HFFc6 (cell line): ENCODE measurements at regions not wholly inside any gene's neighbourhood (a gene's known extent, or its start where the extent isn't known, plus 50 kb on each side); places are given as distances from the start of the nearest gene placed in this dataset.
"Not testable (repeated sequence)": the region's sequence is repeated elsewhere in the genome, so short reads cannot be mapped to it uniquely, and the experiment has no call there.

Experiments
- DNase-seq: peaks from one replicate; pipeline ENCODE4 v3.0.0-alpha.2; 2018
- H3K27ac Mint-ChIP-seq: 2 replicates; pipeline ENCODE4 v1.8.0; 2020; ENCODE audit warnings: mild to moderate bottlenecking, mixed read lengths
- H3K27me3 Mint-ChIP-seq: 2 replicates; pipeline ENCODE4 v1.8.0; 2021; ENCODE audit warnings: mild to moderate bottlenecking, moderate library complexity, mixed read lengths; ENCODE audit not compliant: insufficient read depth
- H3K36me3 Mint-ChIP-seq: 2 replicates; pipeline ENCODE4 v1.8.0; 2021; ENCODE audit warnings: low read depth, mixed read lengths
- H3K4me1 Mint-ChIP-seq: 2 replicates; pipeline ENCODE4 v1.8.0; 2020; ENCODE audit warnings: low read depth, mixed read lengths
- H3K4me3 Mint-ChIP-seq: 2 replicates; pipeline ENCODE4 v1.8.0; 2020; ENCODE audit warnings: mild to moderate bottlenecking, moderate library complexity, mixed read lengths
- H3K9me3 Mint-ChIP-seq: 2 replicates; pipeline ENCODE4 v1.8.0; 2020; ENCODE audit warnings: mild to moderate bottlenecking, mixed read lengths
- TF ChIP-seq, protein P1 (sequence below): fragments of 200-600 bp; sonication (generic); IDR thresholded peaks from 2 replicates; pipeline ENCODE4 v1.5.0; 2021; ENCODE audit warnings: antibody characterized with exemption, mild to moderate bottlenecking

DNA sequence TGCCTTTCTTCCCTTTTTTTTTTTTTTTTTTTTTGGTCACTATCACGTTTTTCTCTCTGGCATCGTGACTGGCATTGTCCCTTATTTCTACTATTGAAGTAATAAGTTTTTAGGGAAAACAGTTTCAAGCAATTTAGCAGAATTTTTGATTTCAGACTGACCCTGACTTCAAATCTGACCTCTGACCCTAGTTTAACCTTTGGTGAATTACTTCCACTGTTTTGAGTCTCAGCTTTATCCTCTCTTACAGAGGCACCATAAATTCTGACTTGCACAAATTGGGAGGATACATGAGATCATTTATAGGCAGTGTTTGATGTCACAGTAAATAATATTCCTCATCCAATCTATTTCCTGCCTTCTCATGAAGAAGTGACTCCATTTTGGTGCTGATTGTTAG, 187.0 kb downstream of the FASLG start:
- H3K4me1 Mint-ChIP-seq = peaks cover 9% of the 10 kb centered on the region
- no peak for DNase-seq
- no peaks in the 10 kb centered on the region for H3K36me3 Mint-ChIP-seq
- no peak overlapping the region for H3K4me3 Mint-ChIP-seq
- no peaks in the 10 kb centered on the region for H3K9me3 Mint-ChIP-seq
- H3K27ac Mint-ChIP-seq = no peak overlapping the region
- no peaks in the 10 kb centered on the region; the same call in 1 of the 2 replicates for H3K27me3 Mint-ChIP-seq
- TF ChIP-seq, protein P1, sequence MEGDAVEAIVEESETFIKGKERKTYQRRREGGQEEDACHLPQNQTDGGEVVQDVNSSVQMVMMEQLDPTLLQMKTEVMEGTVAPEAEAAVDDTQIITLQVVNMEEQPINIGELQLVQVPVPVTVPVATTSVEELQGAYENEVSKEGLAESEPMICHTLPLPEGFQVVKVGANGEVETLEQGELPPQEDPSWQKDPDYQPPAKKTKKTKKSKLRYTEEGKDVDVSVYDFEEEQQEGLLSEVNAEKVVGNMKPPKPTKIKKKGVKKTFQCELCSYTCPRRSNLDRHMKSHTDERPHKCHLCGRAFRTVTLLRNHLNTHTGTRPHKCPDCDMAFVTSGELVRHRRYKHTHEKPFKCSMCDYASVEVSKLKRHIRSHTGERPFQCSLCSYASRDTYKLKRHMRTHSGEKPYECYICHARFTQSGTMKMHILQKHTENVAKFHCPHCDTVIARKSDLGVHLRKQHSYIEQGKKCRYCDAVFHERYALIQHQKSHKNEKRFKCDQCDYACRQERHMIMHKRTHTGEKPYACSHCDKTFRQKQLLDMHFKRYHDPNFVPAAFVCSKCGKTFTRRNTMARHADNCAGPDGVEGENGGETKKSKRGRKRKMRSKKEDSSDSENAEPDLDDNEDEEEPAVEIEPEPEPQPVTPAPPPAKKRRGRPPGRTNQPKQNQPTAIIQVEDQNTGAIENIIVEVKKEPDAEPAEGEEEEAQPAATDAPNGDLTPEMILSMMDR = no peak

DNA sequence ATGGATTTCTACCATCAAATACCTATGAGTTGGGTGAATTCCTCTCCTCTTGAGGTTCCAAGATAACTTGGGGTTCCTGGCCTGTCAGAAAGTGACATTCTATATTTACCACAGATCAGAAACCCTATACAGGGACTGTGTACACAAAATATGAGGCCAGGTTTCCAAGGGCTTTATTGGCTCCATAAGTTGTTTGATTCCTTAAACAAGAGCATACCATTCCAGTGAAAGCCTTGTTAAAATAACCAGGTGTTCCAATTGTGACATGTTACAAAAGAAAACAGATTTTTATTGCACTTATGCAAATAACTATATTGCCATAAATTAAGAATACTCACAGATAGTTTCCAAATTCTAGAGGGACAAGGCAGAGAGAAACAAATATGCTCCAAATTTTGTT, 188.9 kb downstream of the FASLG start:
- not testable (repeated sequence) for H3K27ac Mint-ChIP-seq, H3K4me3 Mint-ChIP-seq, H3K27me3 Mint-ChIP-seq, DNase-seq, H3K9me3 Mint-ChIP-seq, H3K36me3 Mint-ChIP-seq
- H3K4me1 Mint-ChIP-seq = peaks cover 22% of the 10 kb centered on the region

DNA sequence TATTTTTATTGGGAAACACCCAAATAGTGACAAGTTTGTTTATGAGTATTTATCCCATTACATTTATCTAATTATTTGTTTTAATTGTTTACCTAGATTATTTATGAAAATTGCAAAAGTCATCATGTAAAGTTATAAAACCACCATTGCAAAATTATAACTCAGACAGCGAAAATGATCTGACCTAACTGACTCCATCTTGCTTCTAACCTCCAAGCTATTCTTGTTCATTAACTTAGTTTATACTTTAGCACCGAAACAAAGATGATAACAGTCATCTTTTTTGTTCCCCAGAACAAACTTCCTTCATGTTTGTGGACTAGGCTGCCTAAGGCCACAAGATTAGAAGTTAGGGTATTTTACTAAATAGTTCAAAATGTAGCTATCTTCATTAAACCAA, 190.8 kb downstream of the FASLG start:
- Mint-ChIP-seq H3K4me3 (no peak overlapping the region), H3K4me1 (peaks cover 22% of the 10 kb centered on the region), H3K9me3 (peaks cover 4% of the 10 kb centered on the region), H3K36me3 (peaks cover 13% of the 10 kb centered on the region), H3K27ac (no peak overlapping the region), H3K27me3 (no peaks in the 10 kb centered on the region; the same call in 1 of the 2 replicates)
- TF ChIP-seq, protein P1 = no peak
- DNase-seq = no peak

DNA sequence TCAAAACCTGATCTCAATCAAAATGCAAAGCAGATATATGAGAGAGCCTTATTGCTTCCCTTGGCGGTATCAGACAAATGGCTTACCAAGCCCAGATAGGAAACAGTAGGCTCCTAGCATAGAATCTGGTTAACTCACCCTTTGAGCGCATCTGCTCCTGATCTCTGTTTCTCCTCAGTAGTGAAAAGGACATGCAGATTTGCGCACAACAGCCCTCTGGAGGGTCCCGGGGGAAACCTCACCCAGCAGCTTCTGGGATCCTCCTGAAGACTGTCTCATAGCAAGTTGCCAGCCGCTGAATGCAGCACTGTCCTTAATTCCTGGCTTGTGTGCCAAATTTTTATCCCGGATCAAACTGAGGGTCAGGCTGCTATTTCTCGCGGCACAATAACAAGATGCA, 192.2 kb downstream of the FASLG start:
- peaks cover 22% of the 10 kb centered on the region for H3K36me3 Mint-ChIP-seq
- H3K4me3 Mint-ChIP-seq = no peak overlapping the region
- H3K27me3 Mint-ChIP-seq = no peaks in the 10 kb centered on the region; the same call in 1 of the 2 replicates
- DNase-seq = no peak
- H3K9me3 Mint-ChIP-seq = peaks cover 4% of the 10 kb centered on the region
- TF ChIP-seq, protein P1 = no peak
- no peak overlapping the region for H3K27ac Mint-ChIP-seq
- peaks cover 13% of the 10 kb centered on the region for H3K4me1 Mint-ChIP-seq

DNA sequence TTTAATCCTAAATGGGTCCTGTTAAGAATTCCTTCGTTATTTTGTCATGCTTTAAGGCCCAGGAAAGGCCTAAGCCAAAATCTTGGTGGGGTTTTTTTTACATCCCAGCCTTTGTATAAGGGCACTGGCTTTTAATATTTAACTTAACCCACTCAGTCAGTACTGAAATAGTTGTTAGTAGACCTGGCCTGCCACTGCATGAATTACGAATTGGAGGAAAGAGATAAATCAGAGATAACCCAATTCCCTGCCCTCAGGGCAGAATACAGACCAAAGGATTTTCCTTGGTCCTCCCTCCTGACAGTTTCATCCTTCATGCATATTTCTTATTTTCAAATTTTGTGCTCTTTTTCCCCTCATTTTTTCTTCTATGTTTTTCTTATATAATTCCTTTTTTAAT, 193.0 kb downstream of the FASLG start:
- Mint-ChIP-seq H3K4me1 (peaks cover 13% of the 10 kb centered on the region), H3K4me3 (no peak overlapping the region), H3K36me3 (peaks cover 30% of the 10 kb centered on the region), H3K27ac (no peak overlapping the region), H3K27me3 (no peaks in the 10 kb centered on the region), H3K9me3 (peaks cover 8% of the 10 kb centered on the region)
- DNase-seq = no peak
- TF ChIP-seq, protein P1 = no peak

DNA sequence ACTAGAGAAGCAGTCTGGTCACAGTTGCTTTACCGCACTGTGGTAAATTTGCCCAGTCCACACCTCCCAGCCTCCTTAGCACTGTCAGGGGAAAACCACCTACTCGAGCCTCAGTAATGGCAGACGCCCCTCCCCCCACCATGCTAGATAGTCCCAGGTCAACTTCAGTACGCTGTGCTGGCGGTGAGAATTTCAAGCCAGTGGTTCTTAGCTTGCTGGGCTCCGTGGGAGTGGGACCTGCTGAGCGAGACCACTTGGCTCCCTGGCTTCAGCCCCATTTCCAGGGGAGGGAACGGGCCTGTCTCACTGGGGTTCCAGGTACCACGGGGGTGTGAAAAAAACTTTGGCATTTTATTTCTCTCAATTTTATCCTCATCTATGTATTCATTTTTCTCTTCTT, 194.8 kb downstream of the TNFSF18 start:
- peaks cover 52% of the 10 kb centered on the region for H3K36me3 Mint-ChIP-seq
- H3K27me3 Mint-ChIP-seq, H3K4me3 Mint-ChIP-seq, H3K27ac Mint-ChIP-seq, DNase-seq: not testable (repeated sequence)
- H3K9me3 Mint-ChIP-seq = peaks cover 33% of the 10 kb centered on the region
- peaks cover 29% of the 10 kb centered on the region for H3K4me1 Mint-ChIP-seq

DNA sequence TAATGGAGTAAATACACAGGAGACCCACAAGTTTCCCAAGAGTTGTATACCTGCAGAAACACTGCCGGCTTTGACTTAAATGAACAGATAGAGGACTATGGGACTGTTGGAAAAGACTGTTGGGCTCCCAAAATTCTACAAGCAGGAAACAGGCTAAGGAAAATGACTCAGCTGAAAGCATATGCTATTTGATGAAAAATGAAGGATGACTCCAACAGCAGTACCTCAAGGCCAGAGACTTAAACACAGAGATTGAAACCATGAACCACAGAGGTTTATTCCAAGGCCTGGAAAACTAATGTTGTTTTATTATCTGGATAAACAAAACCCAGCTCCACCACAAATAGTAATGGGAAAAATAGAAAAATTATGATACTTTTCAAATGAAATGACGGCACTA, 187.7 kb downstream of the TNFSF18 start:
- Mint-ChIP-seq H3K27ac (peak overlapping the region; percentile 11; the same call in 1 of the 2 replicates), H3K27me3 (peaks cover 2% of the 10 kb centered on the region; the same call in 1 of the 2 replicates), H3K9me3 (peaks cover 35% of the 10 kb centered on the region), H3K36me3 (peaks cover 32% of the 10 kb centered on the region), H3K4me3 (no peak overlapping the region), H3K4me1 (peaks cover 39% of the 10 kb centered on the region)
- TF ChIP-seq, protein P1 = no peak
- DNase-seq = no peak
